ENCODE measurements at regions not wholly inside any gene's neighbourhood (a gene's known extent, or its start where the extent isn't known, plus 50 kb on each side); places are given as distances from the start of the nearest gene placed in this dataset.

DNA sequence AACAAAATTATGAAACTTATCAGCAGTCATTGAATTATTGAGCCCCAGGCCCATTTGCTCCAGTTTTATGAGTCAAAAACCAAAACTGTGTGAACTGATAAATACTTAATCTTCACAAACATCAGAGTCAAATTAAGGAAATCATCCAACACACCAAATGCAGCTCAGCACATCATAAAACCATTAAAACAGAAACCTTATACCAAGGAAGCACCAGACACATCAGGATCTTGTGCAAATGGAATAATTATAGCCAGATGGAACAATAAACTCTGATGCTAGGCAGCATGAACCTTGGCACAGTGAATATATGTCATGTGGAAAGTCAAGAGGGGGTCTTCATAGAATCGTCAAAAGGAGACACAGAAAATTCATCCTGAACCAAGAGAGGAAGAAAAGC lies 410.7 kb upstream of the API5 start:
- TF ChIP-seq CTCF (conservative IDR thresholded peaks at IDR 0.05 in 1 of 2, IDR thresholded peaks at IDR 0.05 in 1 of 2; ENCODE audit: low read depth in 1 of 2, low read length in 2 of 2) (no peak), EZH2 (IDR thresholded peaks at IDR 0.05; ENCODE audit: low read length, missing control alignments) (no peak)
